ENCODE measurements at regions not wholly inside any gene's neighbourhood (a gene's known extent, or its start where the extent isn't known, plus 50 kb on each side); places are given as distances from the start of the nearest gene placed in this dataset.
A peak's percentile ranks its signal among the peaks of the same experiment; 100 is the strongest.

GRCh38 chr1:181142096-181142958, 53.8 kb downstream of the IER5 start:
- DNase-seq = peak; percentile 86

DNA sequence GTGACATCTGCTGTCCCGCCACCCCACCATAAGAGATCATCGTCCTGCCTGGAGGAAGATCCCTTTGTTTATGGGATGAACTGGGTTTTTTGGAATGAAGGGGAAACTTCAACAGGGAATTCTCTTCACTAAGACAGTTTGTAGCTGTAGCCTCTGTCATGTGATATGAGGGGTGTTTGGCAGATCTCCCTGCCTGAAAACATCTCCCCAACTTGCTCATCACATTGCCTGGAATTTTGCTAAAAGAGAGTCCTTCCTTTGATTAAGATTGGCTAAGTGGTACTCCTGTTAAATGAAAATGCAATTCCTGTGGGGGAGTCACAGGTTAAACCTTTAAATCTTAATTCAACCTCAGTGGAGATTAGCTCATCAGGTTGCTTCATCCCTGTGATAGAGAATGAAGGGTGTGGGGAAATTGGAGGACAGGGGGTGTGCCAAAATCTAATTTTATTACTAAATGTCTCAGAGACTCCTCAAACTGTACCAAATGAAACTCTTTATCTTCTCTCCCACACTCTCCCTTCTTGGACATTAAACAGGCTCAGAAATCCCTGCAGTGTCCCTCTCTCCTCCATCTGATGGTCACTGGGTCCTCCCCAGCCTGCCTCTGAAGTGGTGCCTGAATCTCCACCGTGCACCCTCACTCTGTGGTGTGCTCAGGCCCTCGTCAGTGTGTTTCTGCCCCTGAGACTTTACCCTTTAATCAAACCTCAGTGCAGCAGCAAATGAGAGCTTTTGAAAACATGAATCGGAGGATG, 54.8 kb downstream of the IER5 start:
- DNase-seq = no peak

GRCh38 chr1:181144238-181144637, 55.7 kb downstream of the IER5 start:
- no peak for DNase-seq

DNA sequence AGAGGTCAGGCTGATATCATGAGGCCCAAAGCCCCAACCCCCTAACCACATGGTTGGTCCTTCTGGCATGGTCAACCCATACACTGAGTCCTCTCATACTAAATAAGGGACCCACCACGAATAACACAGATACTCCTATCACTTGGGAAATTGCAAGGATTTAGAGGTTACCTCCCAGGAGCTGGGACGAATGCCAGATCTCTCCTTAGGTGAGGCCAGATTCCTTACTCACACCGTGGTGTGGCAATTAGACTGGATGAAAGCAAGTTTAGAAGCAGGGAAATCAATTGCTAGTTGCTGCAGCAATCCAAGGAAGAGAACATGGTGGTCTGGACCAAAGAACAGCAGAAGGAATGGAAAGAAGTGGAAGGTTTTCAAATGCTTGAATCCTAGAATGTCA, 60.1 kb downstream of the IER5 start:
- DNase-seq = no peak

GRCh38 chr1:181149326-181150125, 61.0 kb downstream of the IER5 start:
- DNase-seq = no peak

DNA sequence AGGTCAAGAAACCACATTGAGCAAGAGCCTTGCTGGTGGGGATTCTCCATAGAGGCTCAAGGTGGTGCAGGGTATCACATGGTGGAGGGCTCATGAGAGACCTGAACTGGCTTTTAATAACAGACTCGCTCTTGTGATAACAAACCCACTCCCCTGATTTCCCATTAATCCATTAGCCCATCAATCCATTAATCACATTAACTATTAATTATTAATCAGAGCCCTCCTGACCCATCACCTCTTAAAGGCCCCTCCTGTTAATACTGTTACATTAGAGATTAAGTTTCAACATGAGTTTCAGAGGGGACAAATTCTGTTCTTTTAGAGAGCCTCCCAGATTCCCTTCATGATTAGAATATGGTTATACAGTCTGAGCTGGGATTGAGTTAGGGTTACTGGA, 61.8 kb downstream of the IER5 start:
- no peak for DNase-seq

GRCh38 chr1:181150842-181151241, 62.3 kb downstream of the IER5 start:
- no peak for DNase-seq

DNA sequence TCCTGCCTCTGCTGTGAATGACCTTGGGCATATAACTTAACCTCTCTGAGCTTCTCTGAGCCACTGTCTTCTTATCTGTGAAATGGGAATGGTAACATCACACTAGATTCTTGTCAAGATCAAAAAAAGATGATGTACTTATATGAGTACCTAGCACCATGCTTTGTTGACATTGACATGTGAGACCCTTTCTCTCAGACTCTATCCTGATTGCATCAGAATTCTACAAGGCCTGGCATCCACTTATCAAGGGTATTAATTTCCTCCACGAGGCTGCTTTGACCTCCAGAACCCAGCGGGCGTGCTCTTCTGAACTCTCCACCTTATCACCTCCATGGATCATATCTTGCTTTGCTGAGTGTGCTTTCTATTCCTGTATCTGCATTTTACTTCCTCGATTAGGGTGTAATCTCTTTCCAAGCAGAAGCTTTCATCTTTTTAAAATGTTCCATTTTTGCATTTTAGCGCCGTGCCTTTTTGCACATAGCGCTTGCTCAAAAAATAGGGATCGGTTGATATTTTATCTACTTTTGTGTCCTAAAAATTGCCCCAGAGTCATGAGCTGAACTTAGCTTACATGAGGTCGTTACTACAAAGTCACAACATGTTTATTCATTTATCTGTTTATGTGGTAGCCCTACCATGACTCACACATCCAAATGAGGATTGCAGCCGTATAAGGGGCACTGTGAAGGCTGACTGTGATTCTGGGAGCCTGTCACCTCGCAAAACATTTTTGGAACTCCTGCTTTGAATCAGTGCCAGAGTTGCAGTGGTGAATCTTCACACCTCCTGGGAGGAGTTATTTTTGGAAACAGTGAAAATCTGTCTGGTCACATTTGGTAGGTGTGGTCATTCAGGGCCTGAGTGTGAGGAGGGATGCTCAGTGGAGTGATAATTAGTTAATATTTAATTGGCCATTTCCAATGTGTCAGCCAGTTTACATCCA, 63.2 kb downstream of the IER5 start:
- no peak for DNase-seq

- DNase-seq = peak; percentile 55
Observed at GRCh38 chr1:181152892-181153633, 64.6 kb downstream of the IER5 start.

- no peak for DNase-seq
Observed at GRCh38 chr1:181153634-181153961, 65.1 kb downstream of the IER5 start.

DNA sequence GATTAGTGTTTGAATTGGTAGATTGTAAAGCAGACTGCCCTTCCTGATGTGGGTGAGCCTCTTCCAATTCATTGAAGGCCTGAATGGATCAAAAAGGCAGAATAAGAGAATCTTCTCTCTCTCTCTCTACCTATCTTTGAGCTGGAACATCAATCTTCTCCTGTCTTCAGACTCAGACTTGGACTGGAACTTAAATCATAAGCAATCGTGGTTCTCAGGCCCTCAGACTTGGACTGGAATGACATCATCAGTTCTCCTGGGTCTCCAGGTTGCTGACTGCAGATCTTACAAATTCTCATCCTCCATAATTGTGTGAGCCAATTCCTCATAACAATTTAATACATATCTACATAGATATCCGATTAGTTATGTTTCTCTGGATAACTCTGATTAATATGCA, 66.8 kb downstream of the IER5 start:
- no peak for DNase-seq

- no peak for DNase-seq
Observed at GRCh38 chr1:181159451-181160140, 71.1 kb downstream of the IER5 start.

- DNase-seq = no peak
Observed at GRCh38 chr1:181160322-181160721, 71.8 kb downstream of the IER5 start.

DNA sequence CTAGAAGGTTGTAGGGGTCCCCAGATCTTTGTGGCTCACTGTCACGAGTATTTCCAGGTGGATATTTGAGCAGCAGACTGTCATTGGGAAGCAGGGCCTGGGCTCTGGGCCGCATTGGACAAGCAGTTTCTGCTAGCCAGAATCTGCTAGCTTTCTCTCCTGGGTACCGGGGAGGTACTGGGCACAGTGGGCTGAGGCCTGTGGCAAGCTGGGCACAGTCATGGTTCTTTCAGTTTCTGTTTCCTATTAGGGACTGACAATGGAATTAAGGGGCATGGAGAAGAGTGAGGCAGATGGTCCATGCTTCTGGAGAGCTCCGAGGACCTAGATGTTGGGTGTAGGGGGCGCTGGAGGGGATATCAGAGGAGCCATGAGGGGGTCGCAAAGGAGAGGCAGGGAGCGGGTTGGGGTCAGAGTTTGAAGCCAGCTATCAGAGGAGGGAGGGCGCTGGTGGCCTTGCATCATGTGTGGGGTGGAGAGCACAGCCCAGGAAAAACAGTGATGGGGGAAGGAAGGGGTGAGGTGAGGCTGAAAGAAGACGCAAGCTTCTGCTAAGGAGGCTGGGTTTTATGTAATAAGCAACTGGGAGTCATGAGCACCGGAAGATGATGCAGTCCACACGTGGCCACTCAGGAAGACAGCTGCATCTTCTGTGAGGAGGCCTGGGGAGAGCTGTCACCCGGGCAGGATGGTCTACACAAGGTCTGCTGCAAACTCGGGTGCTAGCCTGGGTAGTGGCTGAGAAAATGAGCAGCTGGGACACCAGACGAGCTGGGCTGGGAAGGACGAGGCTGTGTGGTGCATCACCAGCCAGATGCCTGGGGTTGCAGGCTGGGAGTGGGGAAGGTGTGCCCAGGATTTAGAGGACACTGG, 72.7 kb downstream of the IER5 start:
- DNase-seq = no peak

GRCh38 chr1:181163662-181164061, 75.2 kb downstream of the IER5 start:
- DNase-seq = no peak

- peak; percentile 75 for DNase-seq
Observed at GRCh38 chr1:181166377-181167196, 78.1 kb downstream of the IER5 start.

DNA sequence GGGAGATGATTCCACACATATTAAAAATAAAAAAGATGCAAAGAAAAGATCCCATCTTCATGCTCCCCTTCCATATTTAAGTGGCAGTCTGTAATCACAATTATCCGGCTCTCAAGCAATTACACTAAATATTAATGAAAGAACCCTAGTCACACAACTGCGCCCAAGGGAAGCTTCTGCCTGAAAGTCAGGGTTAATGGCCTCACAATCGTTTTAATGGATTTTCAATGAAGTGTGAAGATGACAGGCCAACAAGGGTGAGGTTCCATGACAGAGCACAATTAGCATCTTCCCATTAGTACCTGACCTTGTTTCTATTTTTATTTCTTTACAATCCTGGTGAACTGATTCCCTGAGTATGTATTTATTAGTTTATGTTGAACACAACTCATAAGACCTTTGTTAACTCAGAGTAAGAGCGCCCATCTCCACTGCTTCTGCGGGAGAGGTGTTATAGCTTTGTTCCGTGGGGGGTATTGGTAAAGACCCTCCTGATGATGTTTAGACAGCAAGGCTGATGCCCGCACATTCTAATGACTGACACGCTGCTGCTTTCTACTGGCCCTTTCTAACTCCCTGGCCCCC, 80.9 kb downstream of the IER5 start:
- no peak for DNase-seq

- DNase-seq = no peak
Observed at GRCh38 chr1:181170194-181170593, 81.7 kb downstream of the IER5 start.

Measured in fibroblast of skin of abdomen (primary cell).